Subcutaneous abdominal adipose tissue (tissue), 5 donors: ENCODE measurements at regions not wholly inside any gene's neighbourhood (a gene's known extent, or its start where the extent isn't known, plus 50 kb on each side); places are given as distances from the start of the nearest gene placed in this dataset.
"Not testable (repeated sequence)": the region's sequence is repeated elsewhere in the genome, so short reads cannot be mapped to it uniquely, and the experiment has no call there.

Experiments
- H3K27ac ChIP-seq: one replicate; pipeline ENCODE4 v1.7.0; 2013; ENCODE audit warnings: low read depth, mild to moderate bottlenecking, inconsistent platforms, low read length, moderate library complexity
- H3K27me3 ChIP-seq, 5 donors: one replicate each; pipeline ENCODE4 v1.7.0; 2013; ENCODE audit warnings: low read length in 5 of 5, inconsistent platforms in 1 of 5; ENCODE audit not compliant: control insufficient read depth in 5 of 5, insufficient read depth in 4 of 5
- H3K36me3 ChIP-seq, 5 donors: one replicate each; pipeline ENCODE4 v1.7.0; 2013; ENCODE audit warnings: low read length in 5 of 5; ENCODE audit not compliant: control insufficient read depth in 5 of 5, insufficient read depth in 5 of 5
- H3K4me1 ChIP-seq, 5 donors: one replicate each; pipeline ENCODE4 v1.7.0; 2013; ENCODE audit warnings: low read length in 5 of 5, mild to moderate bottlenecking in 3 of 5, moderate library complexity in 1 of 5; ENCODE audit not compliant: control insufficient read depth in 5 of 5, insufficient read depth in 5 of 5
- H3K4me3 ChIP-seq, 5 donors: one replicate each; pipeline ENCODE4 v1.7.0; 2013; ENCODE audit warnings: low read length in 5 of 5, low read depth in 1 of 5
- H3K9ac ChIP-seq, 5 donors: one replicate each; pipeline ENCODE4 v1.7.0; 2013; ENCODE audit warnings: low read length in 5 of 5, mild to moderate bottlenecking in 4 of 5, moderate library complexity in 3 of 5
- H3K9me3 ChIP-seq, 5 donors: one replicate each; pipeline ENCODE4 v1.7.0; 2013; ENCODE audit warnings: low read length in 5 of 5; ENCODE audit not compliant: control insufficient read depth in 5 of 5
- donor health status: healthy.
- donor health status: healthy.
- donor health status: healthy.
- donor health status: healthy.
- donor health status: healthy.

- no peaks in the 10 kb centered on the region for H3K27me3 ChIP-seq
These were observed 483.2 kb downstream of the CDH10 start for GRCh38 chr5:24161559-24161958.

GRCh38 chr5:24162343-24162742 is 482.4 kb downstream of the CDH10 start:
- H3K4me3 ChIP-seq, result no peak overlapping the region
- no peak overlapping the region for H3K9ac ChIP-seq
- H3K27me3 ChIP-seq, result no peaks in the 10 kb centered on the region
- no peak overlapping the region for H3K27ac ChIP-seq
- no peaks in the 10 kb centered on the region for H3K9me3 ChIP-seq
- no peaks in the 10 kb centered on the region for H3K36me3 ChIP-seq
- H3K4me1 ChIP-seq, result no peaks in the 10 kb centered on the region

More at GRCh38 chr5:24161559-24161958, 483.2 kb downstream of the CDH10 start:
- no peaks in the 10 kb centered on the region for H3K36me3 ChIP-seq
- no peaks in the 10 kb centered on the region for H3K4me1 ChIP-seq
- no peak overlapping the region for H3K4me3 ChIP-seq
- no peaks in the 10 kb centered on the region for H3K9me3 ChIP-seq
- H3K9ac ChIP-seq, result no peak overlapping the region
- no peak overlapping the region for H3K27ac ChIP-seq

- Histone ChIP-seq H3K27ac (no peak overlapping the region), H3K36me3 (no peaks in the 10 kb centered on the region), H3K4me3 (no peak overlapping the region), H3K27me3 (no peaks in the 10 kb centered on the region), H3K9ac (no peak overlapping the region), H3K4me1 (no peaks in the 10 kb centered on the region), H3K9me3 (no peaks in the 10 kb centered on the region)
These were observed 481.7 kb downstream of the CDH10 start for GRCh38 chr5:24163091-24163490.

GRCh38 chr5:24167806-24168205 is 477.0 kb downstream of the CDH10 start:
- Histone ChIP-seq H3K4me1 (no peaks in the 10 kb centered on the region), H3K9me3 (no peaks in the 10 kb centered on the region), H3K4me3 (no peak overlapping the region), H3K27me3 (no peaks in the 10 kb centered on the region), H3K27ac (no peak overlapping the region), H3K9ac (no peak overlapping the region), H3K36me3 (no peaks in the 10 kb centered on the region)

- Histone ChIP-seq H3K36me3 (no peaks in the 10 kb centered on the region), H3K9me3 (no peaks in the 10 kb centered on the region), H3K4me1 (no peaks in the 10 kb centered on the region), H3K27me3 (no peaks in the 10 kb centered on the region), H3K27ac (no peak overlapping the region), H3K9ac (no peak overlapping the region), H3K4me3 (no peak overlapping the region)
These were observed 474.8 kb downstream of the CDH10 start for GRCh38 chr5:24170026-24170425.

GRCh38 chr5:24170930-24171329 is 473.8 kb downstream of the CDH10 start:
- H3K27ac ChIP-seq, H3K9ac ChIP-seq, H3K4me1 ChIP-seq, H3K4me3 ChIP-seq, H3K9me3 ChIP-seq, H3K36me3 ChIP-seq, H3K27me3 ChIP-seq: not testable (repeated sequence)

GRCh38 chr5:24177821-24178220 is 467.0 kb downstream of the CDH10 start:
- no peaks in the 10 kb centered on the region for H3K4me1 ChIP-seq
- H3K27me3 ChIP-seq, result no peaks in the 10 kb centered on the region
- no peak overlapping the region for H3K9ac ChIP-seq
- H3K4me3 ChIP-seq, result no peak overlapping the region
- no peaks in the 10 kb centered on the region for H3K36me3 ChIP-seq
- no peaks in the 10 kb centered on the region for H3K9me3 ChIP-seq
- H3K27ac ChIP-seq, result no peak overlapping the region

- no peak overlapping the region for H3K9ac ChIP-seq
- no peak overlapping the region for H3K27ac ChIP-seq
- H3K27me3 ChIP-seq, result no peaks in the 10 kb centered on the region
- H3K4me3 ChIP-seq, result no peak overlapping the region
- no peaks in the 10 kb centered on the region for H3K9me3 ChIP-seq
- H3K4me1 ChIP-seq, result no peaks in the 10 kb centered on the region
- H3K36me3 ChIP-seq, result no peaks in the 10 kb centered on the region
These were observed 460.8 kb downstream of the CDH10 start for GRCh38 chr5:24183981-24184380.

GRCh38 chr5:24188216-24188925 is 456.4 kb downstream of the CDH10 start:
- no peaks in the 10 kb centered on the region for H3K36me3 ChIP-seq
- H3K9ac ChIP-seq, result no peak overlapping the region
- no peak overlapping the region for H3K27ac ChIP-seq
- no peaks in the 10 kb centered on the region for H3K27me3 ChIP-seq
- H3K4me1 ChIP-seq, result no peaks in the 10 kb centered on the region
- no peak overlapping the region for H3K4me3 ChIP-seq
- no peaks in the 10 kb centered on the region for H3K9me3 ChIP-seq

- H3K9ac ChIP-seq, result no peak overlapping the region
- no peaks in the 10 kb centered on the region for H3K4me1 ChIP-seq
- no peaks in the 10 kb centered on the region for H3K9me3 ChIP-seq
- H3K4me3 ChIP-seq, result no peak overlapping the region
- no peaks in the 10 kb centered on the region for H3K36me3 ChIP-seq
- no peak overlapping the region for H3K27ac ChIP-seq
- H3K27me3 ChIP-seq, result no peaks in the 10 kb centered on the region
These were observed 448.0 kb downstream of the CDH10 start for GRCh38 chr5:24196789-24197188.
